ENCODE measurements at regions not wholly inside any gene's neighbourhood (a gene's known extent, or its start where the extent isn't known, plus 50 kb on each side); places are given as distances from the start of the nearest gene placed in this dataset.

GRCh38 chr1:55726994-55727393 lies 511.8 kb upstream of the USP24 start:
- no peak overlapping the region for H3K27ac ChIP-seq (ENCODE audit: low read depth, low read length)
- H3K9me3 Mint-ChIP-seq = no peaks in the 10 kb centered on the region
- no peak for DNase-seq
- no peaks in the 10 kb centered on the region for H3K27me3 ChIP-seq (ENCODE audit: control insufficient read depth, insufficient read depth, low read length, poor library complexity, severe bottlenecking)
- no peaks in the 10 kb centered on the region for H3K9me3 ChIP-seq (ENCODE audit: control insufficient read depth, low read length)
- no peaks in the 10 kb centered on the region for H3K36me3 Mint-ChIP-seq (ENCODE audit: low read depth)
- H3K36me3 ChIP-seq (ENCODE audit: control insufficient read depth, insufficient read depth, low read length) = no peaks in the 10 kb centered on the region
- WGBS, 2 experiments (ENCODE audit: insufficient coverage in 1 of 2, insufficient read length in 1 of 2) = 85 to 88% methylated on average over 3 of the region's 3 CpGs
- peaks cover under 1% of the 10 kb centered on the region for H3K27me3 Mint-ChIP-seq (ENCODE audit: insufficient read depth)
- H3K4me3 ChIP-seq (ENCODE audit: low read length) = no peak overlapping the region
- H3K27ac Mint-ChIP-seq = no peak overlapping the region
- H3K4me1 ChIP-seq (ENCODE audit: control insufficient read depth, insufficient read depth, low read length) = peaks cover 3% of the 10 kb centered on the region
- no peak overlapping the region for H3K4me3 Mint-ChIP-seq
- TF ChIP-seq CTCF (conservative IDR thresholded peaks at IDR 0.05) = no peak
- no peaks in the 10 kb centered on the region for H3K4me1 Mint-ChIP-seq
- no peak overlapping the region for H3K9ac ChIP-seq (ENCODE audit: extremely low read depth, low read length, poor library complexity, severe bottlenecking)

- Histone ChIP-seq H3K9me3 (ENCODE audit: control insufficient read depth, low read length) (no peaks in the 10 kb centered on the region), H3K27ac (ENCODE audit: low read depth, low read length) (no peak overlapping the region), H3K4me3 (ENCODE audit: low read length) (no peak overlapping the region), H3K27me3 (ENCODE audit: control insufficient read depth, insufficient read depth, low read length, poor library complexity, severe bottlenecking) (no peaks in the 10 kb centered on the region), H3K36me3 (ENCODE audit: control insufficient read depth, insufficient read depth, low read length) (no peaks in the 10 kb centered on the region), H3K9ac (ENCODE audit: extremely low read depth, low read length, poor library complexity, severe bottlenecking) (no peak overlapping the region), H3K4me1 (ENCODE audit: control insufficient read depth, insufficient read depth, low read length) (peaks cover 3% of the 10 kb centered on the region)
- DNase-seq = no peak
- no peak for TF ChIP-seq CTCF (conservative IDR thresholded peaks at IDR 0.05)
- H3K4me3 Mint-ChIP-seq = no peak overlapping the region
- H3K9me3 Mint-ChIP-seq = no peaks in the 10 kb centered on the region
- H3K4me1 Mint-ChIP-seq = peaks cover 2% of the 10 kb centered on the region
- no peak overlapping the region for H3K27ac Mint-ChIP-seq
- no peaks in the 10 kb centered on the region for H3K36me3 Mint-ChIP-seq (ENCODE audit: low read depth)
- 92% methylated on average over 1 of the region's 1 CpG; no CpG with 5 or more reads in 1 of the 2 experiments for WGBS, 2 experiments (ENCODE audit: insufficient coverage in 1 of 2, insufficient read length in 1 of 2)
- H3K27me3 Mint-ChIP-seq (ENCODE audit: insufficient read depth) = no peaks in the 10 kb centered on the region
Observed at GRCh38 chr1:55725378-55725777, 510.2 kb upstream of the USP24 start.

- no peaks in the 10 kb centered on the region for H3K36me3 ChIP-seq (ENCODE audit: control insufficient read depth, insufficient read depth, low read length)
- H3K27ac ChIP-seq (ENCODE audit: low read depth, low read length) = no peak overlapping the region
- no peak for DNase-seq
- H3K27me3 ChIP-seq (ENCODE audit: control insufficient read depth, insufficient read depth, low read length, poor library complexity, severe bottlenecking) = no peaks in the 10 kb centered on the region
- Mint-ChIP-seq H3K4me1 (peaks cover 9% of the 10 kb centered on the region), H3K36me3 (ENCODE audit: low read depth) (no peaks in the 10 kb centered on the region), H3K4me3 (no peak overlapping the region), H3K27ac (no peak overlapping the region), H3K9me3 (no peaks in the 10 kb centered on the region), H3K27me3 (ENCODE audit: insufficient read depth) (no peaks in the 10 kb centered on the region)
- peaks cover 3% of the 10 kb centered on the region for H3K4me1 ChIP-seq (ENCODE audit: control insufficient read depth, insufficient read depth, low read length)
- 96 to 100% methylated on average over 2 to 7 of the region's 7 CpGs for WGBS, 2 experiments (ENCODE audit: insufficient coverage in 1 of 2, insufficient read length in 1 of 2)
- no peak overlapping the region for H3K9ac ChIP-seq (ENCODE audit: extremely low read depth, low read length, poor library complexity, severe bottlenecking)
- H3K9me3 ChIP-seq (ENCODE audit: control insufficient read depth, low read length) = no peaks in the 10 kb centered on the region
- no peak overlapping the region for H3K4me3 ChIP-seq (ENCODE audit: low read length)
- no peak for TF ChIP-seq CTCF (conservative IDR thresholded peaks at IDR 0.05)
Observed at GRCh38 chr1:55724551-55725325, 509.6 kb upstream of the USP24 start.

Data from endodermal cell (in vitro differentiated cells).